Breast epithelium (tissue), 3 donors: ENCODE measurements at regions not wholly inside any gene's neighbourhood (a gene's known extent, or its start where the extent isn't known, plus 50 kb on each side); places are given as distances from the start of the nearest gene placed in this dataset.

Experiments used
- CTCF ChIP-seq, 3 donors: fragments of 450-650 bp; IDR thresholded peaks; one replicate each; pipeline ENCODE4 v1.5.1; 2016 to 2017; ENCODE audit warnings: antibody characterized with exemption in 3 of 3, mild to moderate bottlenecking in 3 of 3, moderate library complexity in 3 of 3
- POLR2A ChIP-seq: fragments of 450-650 bp; IDR thresholded peaks from one replicate; pipeline ENCODE4 v1.6.1; 2016; ENCODE audit warnings: antibody characterized with exemption, mild to moderate bottlenecking, moderate library complexity
- POLR2AphosphoS5 ChIP-seq, 3 donors: sonication (generic); formaldehyde crosslinking; IDR thresholded peaks; one replicate each; pipeline ENCODE4 v1.6.1; 2017; ENCODE audit warnings: antibody characterized with exemption in 3 of 3

- TF ChIP-seq CTCF (IDR thresholded peaks at IDR 0.05) (no peak), POLR2A (no peak), POLR2AphosphoS5 (IDR thresholded peaks at IDR 0.05) (no peak)
Observed at GRCh38 chr3:43856351-43856750, 165.6 kb downstream of the ABHD5 start.
